Effector memory CD8-positive, alpha-beta T cell (primary cell): ENCODE measurements at regions not wholly inside any gene's neighbourhood (a gene's known extent, or its start where the extent isn't known, plus 50 kb on each side); places are given as distances from the start of the nearest gene placed in this dataset.

Source experiments
- ATAC-seq: fragments of 150-1000 bp; cut with Tn5 transposase; replicated peaks from 2 replicates; pipeline ENCODE4 v1.10.0; 2021; ENCODE audit warnings: mild to moderate bottlenecking, moderate library complexity
- DNase-seq, 3 experiments: peaks; one replicate each; pipeline ENCODE4 v3.0.0; 2021
- H3K27ac Mint-ChIP-seq, 2 donors: one replicate each; pipeline ENCODE4 v1.8.0; 2022; ENCODE audit warnings: mild to moderate bottlenecking in 2 of 2, mixed read lengths in 2 of 2, moderate library complexity in 2 of 2
- H3K27me3 Mint-ChIP-seq, 2 donors: one replicate each; pipeline ENCODE4 v1.8.0; 2022; ENCODE audit warnings: mixed read lengths in 2 of 2
- H3K36me3 Mint-ChIP-seq: one replicate; pipeline ENCODE4 v1.8.0; 2022; ENCODE audit warnings: mild to moderate bottlenecking, moderate library complexity, mixed read lengths; ENCODE audit not compliant: insufficient read depth
- H3K4me1 Mint-ChIP-seq, 2 donors: one replicate each; pipeline ENCODE4 v1.8.0; 2022; ENCODE audit warnings: low read depth in 2 of 2, mixed read lengths in 2 of 2
- H3K4me3 Mint-ChIP-seq, 2 donors: one replicate each; pipeline ENCODE4 v1.8.0; 2022; ENCODE audit warnings: mild to moderate bottlenecking in 2 of 2, mixed read lengths in 2 of 2, moderate library complexity in 2 of 2
- H3K9me3 Mint-ChIP-seq, 2 donors: one replicate each; pipeline ENCODE4 v1.8.0; 2022; ENCODE audit warnings: mixed read lengths in 2 of 2

GRCh38 chr2:57510704-57511103 is 535.9 kb upstream of the VRK2 start:
- no peak for ATAC-seq
- Mint-ChIP-seq H3K4me3 (no peak overlapping the region), H3K4me1 (no peaks in the 10 kb centered on the region), H3K27me3 (no peaks in the 10 kb centered on the region), H3K36me3 (peaks cover 2% of the 10 kb centered on the region), H3K9me3 (peaks cover 0 to 5% of the 10 kb centered on the region in 2 donors), H3K27ac (no peak overlapping the region)
- no peak for DNase-seq

DNA sequence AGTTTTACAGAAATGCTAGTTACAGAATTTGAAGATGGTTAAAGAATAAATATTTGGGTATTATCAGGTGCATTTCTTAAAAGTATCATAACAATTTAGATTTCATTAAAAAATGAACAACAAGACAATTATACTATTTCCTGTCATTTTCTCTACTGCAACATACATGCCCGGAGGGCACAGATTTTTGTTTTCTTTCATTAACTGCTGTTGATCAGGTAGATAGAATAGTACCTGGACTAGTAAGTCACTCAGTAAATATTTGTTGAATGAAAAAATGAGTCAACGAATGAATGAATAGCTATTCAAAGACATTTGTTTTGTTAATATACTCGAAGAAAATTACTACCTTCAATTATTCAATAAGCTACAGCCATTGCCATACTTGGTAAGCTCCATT is 531.2 kb upstream of the VRK2 start:
- ATAC-seq (no peak), DNase-seq (no peak)
- Mint-ChIP-seq H3K4me3 (no peak overlapping the region), H3K27ac (no peak overlapping the region), H3K36me3 (no peaks in the 10 kb centered on the region), H3K9me3 (peaks cover 0 to 1% of the 10 kb centered on the region in 2 donors), H3K4me1 (no peaks in the 10 kb centered on the region), H3K27me3 (no peaks in the 10 kb centered on the region)

- H3K36me3 Mint-ChIP-seq: no peaks in the 10 kb centered on the region
- no peaks in the 10 kb centered on the region for H3K27me3 Mint-ChIP-seq
- ATAC-seq (no peak), DNase-seq (no peak)
- H3K4me3 Mint-ChIP-seq: no peak overlapping the region
- H3K4me1 Mint-ChIP-seq: no peaks in the 10 kb centered on the region
- H3K9me3 Mint-ChIP-seq: peaks cover 0 to 1% of the 10 kb centered on the region in 2 donors
- H3K27ac Mint-ChIP-seq: no peak overlapping the region
Observed at GRCh38 chr2:57516698-57517340, 529.8 kb upstream of the VRK2 start.

DNA sequence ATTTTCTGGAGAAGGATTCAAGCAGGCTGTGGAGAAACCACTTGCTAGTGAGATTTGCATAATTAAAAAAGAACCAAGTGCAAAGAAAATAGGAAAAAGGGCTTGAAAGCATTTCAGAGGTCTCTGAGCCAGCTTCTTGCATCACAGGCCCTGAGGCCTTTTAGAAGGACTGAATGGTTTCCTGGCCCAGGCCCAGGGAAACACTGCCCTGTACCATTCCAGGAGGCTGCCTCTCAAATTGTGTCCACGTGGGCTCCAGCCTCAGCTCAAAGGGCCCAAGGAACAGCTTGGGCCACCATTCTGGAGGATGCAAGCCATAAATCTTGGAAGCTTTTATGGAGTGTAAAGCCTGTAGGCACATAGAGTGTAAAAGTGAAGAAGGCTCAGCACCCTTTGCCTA is 523.3 kb upstream of the VRK2 start:
- Mint-ChIP-seq H3K27me3 (no peaks in the 10 kb centered on the region), H3K9me3 (peaks cover 4 to 9% of the 10 kb centered on the region in 2 donors), H3K4me1 (no peaks in the 10 kb centered on the region), H3K36me3 (no peaks in the 10 kb centered on the region), H3K27ac (no peak overlapping the region), H3K4me3 (no peak overlapping the region)
- no peak for ATAC-seq
- DNase-seq: no peak

DNA sequence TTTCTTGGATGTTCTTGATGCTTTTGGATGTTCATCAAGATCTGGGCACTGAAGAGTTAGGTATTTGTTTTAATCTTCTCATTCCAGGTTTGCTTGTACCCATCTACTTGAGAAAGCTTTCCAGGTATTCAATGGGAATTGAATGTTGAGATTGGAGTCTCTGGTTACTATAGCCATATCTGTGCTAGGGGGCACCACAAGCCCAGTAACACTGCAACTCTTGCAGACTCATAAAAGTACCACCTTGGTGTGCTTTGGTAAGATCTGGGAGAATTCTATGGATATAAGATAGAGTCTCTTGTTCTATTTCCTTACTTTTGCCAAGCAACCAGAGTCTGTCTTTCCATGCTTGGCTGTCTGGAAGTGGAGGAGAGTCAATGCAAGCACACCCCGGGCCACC is 518.9 kb upstream of the VRK2 start:
- Mint-ChIP-seq H3K27me3 (no peaks in the 10 kb centered on the region), H3K4me3 (no peak overlapping the region), H3K9me3 (peaks cover 11 to 15% of the 10 kb centered on the region in 2 donors), H3K27ac (no peak overlapping the region), H3K36me3 (no peaks in the 10 kb centered on the region), H3K4me1 (no peaks in the 10 kb centered on the region)
- ATAC-seq: no peak
- no peak for DNase-seq

GRCh38 chr2:57528499-57528898 is 518.1 kb upstream of the VRK2 start:
- no peaks in the 10 kb centered on the region for H3K36me3 Mint-ChIP-seq
- ATAC-seq: no peak
- H3K27me3 Mint-ChIP-seq: no peaks in the 10 kb centered on the region
- no peak overlapping the region for H3K4me3 Mint-ChIP-seq
- DNase-seq: no peak
- H3K27ac Mint-ChIP-seq: no peak overlapping the region
- H3K4me1 Mint-ChIP-seq: no peaks in the 10 kb centered on the region
- peaks cover 8 to 10% of the 10 kb centered on the region in 2 donors for H3K9me3 Mint-ChIP-seq

GRCh38 chr2:57534358-57534757 is 512.2 kb upstream of the VRK2 start:
- Mint-ChIP-seq H3K4me3 (no peak overlapping the region), H3K9me3 (peaks cover 11 to 12% of the 10 kb centered on the region in 2 donors), H3K27me3 (no peaks in the 10 kb centered on the region), H3K36me3 (no peaks in the 10 kb centered on the region), H3K27ac (no peak overlapping the region), H3K4me1 (no peaks in the 10 kb centered on the region)
- DNase-seq (no peak), ATAC-seq (no peak)

- no peaks in the 10 kb centered on the region for H3K4me1 Mint-ChIP-seq
- no peaks in the 10 kb centered on the region for H3K36me3 Mint-ChIP-seq
- H3K4me3 Mint-ChIP-seq: no peak overlapping the region
- peaks cover 10% of the 10 kb centered on the region in 2 donors for H3K9me3 Mint-ChIP-seq
- H3K27me3 Mint-ChIP-seq: no peaks in the 10 kb centered on the region
- H3K27ac Mint-ChIP-seq: no peak overlapping the region
- ATAC-seq (no peak), DNase-seq (no peak)
Observed at GRCh38 chr2:57536535-57537231, 509.9 kb upstream of the VRK2 start.

GRCh38 chr2:57539761-57540160 is 506.8 kb upstream of the VRK2 start:
- DNase-seq: no peak
- Mint-ChIP-seq H3K4me3 (no peak overlapping the region), H3K36me3 (no peaks in the 10 kb centered on the region), H3K27ac (no peak overlapping the region), H3K9me3 (peaks cover 9 to 10% of the 10 kb centered on the region in 2 donors), H3K27me3 (no peaks in the 10 kb centered on the region), H3K4me1 (no peaks in the 10 kb centered on the region)
- no peak for ATAC-seq

DNA sequence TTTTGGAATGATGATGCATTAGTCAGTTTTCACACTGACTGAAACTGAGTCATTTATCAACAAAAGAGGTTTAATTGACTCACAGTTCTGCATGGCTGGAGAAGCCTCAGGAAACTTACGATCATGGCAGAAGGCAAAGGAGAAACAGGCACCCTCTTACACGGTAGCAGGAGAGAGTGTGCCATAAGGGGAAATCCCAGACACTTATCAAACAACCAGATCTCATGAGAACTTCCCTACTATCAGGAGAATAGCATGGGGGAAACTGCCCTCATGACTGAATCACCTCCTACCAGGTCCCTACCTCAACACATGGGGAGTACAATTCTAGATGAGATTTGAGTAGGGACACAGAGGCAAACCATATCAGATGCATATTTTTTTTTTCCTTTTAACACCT is 504.5 kb upstream of the VRK2 start:
- no peak overlapping the region for H3K4me3 Mint-ChIP-seq
- no peaks in the 10 kb centered on the region for H3K27me3 Mint-ChIP-seq
- DNase-seq (no peak), ATAC-seq (no peak)
- H3K4me1 Mint-ChIP-seq: peaks cover 0 to 4% of the 10 kb centered on the region in 2 donors
- no peak overlapping the region for H3K27ac Mint-ChIP-seq
- peaks cover 16 to 31% of the 10 kb centered on the region in 2 donors for H3K9me3 Mint-ChIP-seq
- no peaks in the 10 kb centered on the region for H3K36me3 Mint-ChIP-seq

DNA sequence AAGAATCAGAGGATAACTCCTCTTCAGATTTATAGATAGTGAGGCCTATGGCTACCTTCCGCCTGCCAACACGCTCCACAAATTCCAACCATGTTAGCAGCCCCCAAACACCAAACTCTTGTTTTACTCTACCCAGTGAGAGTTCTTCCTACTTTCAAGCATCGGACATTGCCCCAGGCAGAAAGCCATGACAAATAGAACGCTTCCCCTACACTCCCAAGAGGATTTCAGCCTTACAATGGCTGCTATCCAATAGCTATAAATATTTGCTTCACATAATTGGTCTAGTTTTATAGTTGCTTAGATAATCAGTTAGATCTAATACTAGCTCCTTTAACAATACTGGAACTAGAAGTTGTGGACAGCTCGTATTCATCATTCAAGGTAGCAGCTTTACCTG is 503.4 kb upstream of the VRK2 start:
- ATAC-seq (no peak), DNase-seq (no peak)
- no peaks in the 10 kb centered on the region for H3K27me3 Mint-ChIP-seq
- H3K9me3 Mint-ChIP-seq: peaks cover 17 to 32% of the 10 kb centered on the region in 2 donors
- peaks cover 0 to 4% of the 10 kb centered on the region in 2 donors for H3K4me1 Mint-ChIP-seq
- no peak overlapping the region for H3K27ac Mint-ChIP-seq
- H3K4me3 Mint-ChIP-seq: no peak overlapping the region
- H3K36me3 Mint-ChIP-seq: no peaks in the 10 kb centered on the region

GRCh38 chr2:57544624-57545023 is 502.0 kb upstream of the VRK2 start:
- H3K27me3 Mint-ChIP-seq: no peaks in the 10 kb centered on the region
- no peak overlapping the region for H3K27ac Mint-ChIP-seq
- H3K4me3 Mint-ChIP-seq: no peak overlapping the region
- peaks cover 0 to 4% of the 10 kb centered on the region in 2 donors for H3K4me1 Mint-ChIP-seq
- ATAC-seq (no peak), DNase-seq (no peak)
- no peaks in the 10 kb centered on the region for H3K36me3 Mint-ChIP-seq
- peaks cover 17 to 33% of the 10 kb centered on the region in 2 donors for H3K9me3 Mint-ChIP-seq

- H3K4me3 Mint-ChIP-seq: no peak overlapping the region
- H3K4me1 Mint-ChIP-seq: peaks cover 0 to 4% of the 10 kb centered on the region in 2 donors
- DNase-seq (no peak), ATAC-seq (no peak)
- H3K36me3 Mint-ChIP-seq: no peaks in the 10 kb centered on the region
- no peaks in the 10 kb centered on the region for H3K27me3 Mint-ChIP-seq
- H3K27ac Mint-ChIP-seq: no peak overlapping the region
- H3K9me3 Mint-ChIP-seq: peaks cover 20 to 44% of the 10 kb centered on the region in 2 donors
Observed at GRCh38 chr2:57546478-57546877, 500.1 kb upstream of the VRK2 start.

DNA sequence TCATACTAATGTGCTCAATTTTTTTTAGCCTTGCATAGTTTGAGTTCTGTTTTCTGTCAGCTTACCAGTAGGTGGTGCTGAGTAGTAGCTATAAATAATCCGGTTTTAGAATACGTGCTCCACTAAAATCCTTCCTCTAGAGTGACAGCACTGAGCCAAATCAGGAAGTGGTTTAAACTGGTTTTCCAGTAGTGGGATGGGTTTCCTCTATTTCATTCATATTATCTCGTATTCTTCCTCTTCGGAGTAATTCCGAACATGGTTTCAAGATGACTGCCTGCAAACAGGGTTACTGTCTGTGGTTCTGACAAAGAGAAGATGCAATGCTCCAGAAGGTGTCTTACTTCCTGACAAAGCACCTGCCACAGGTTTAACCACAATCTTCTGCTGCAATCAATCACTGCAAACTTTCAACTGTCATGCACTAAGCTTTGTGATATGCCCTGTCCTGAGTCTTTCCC is 496.9 kb upstream of the VRK2 start:
- Mint-ChIP-seq H3K27me3 (no peaks in the 10 kb centered on the region), H3K9me3 (peaks cover 14 to 35% of the 10 kb centered on the region in 2 donors), H3K27ac (no peak overlapping the region), H3K4me1 (peaks cover 0 to 4% of the 10 kb centered on the region in 2 donors), H3K4me3 (no peak overlapping the region), H3K36me3 (no peaks in the 10 kb centered on the region)
- ATAC-seq (no peak), DNase-seq (no peak)
